Neuronal stem cell (in vitro differentiated cells): ENCODE measurements at regions not wholly inside any gene's neighbourhood (a gene's known extent, or its start where the extent isn't known, plus 50 kb on each side); places are given as distances from the start of the nearest gene placed in this dataset.
A peak's percentile ranks its signal among the peaks of the same experiment; 100 is the strongest.

Experiments
- DNase-seq: peaks from one replicate; pipeline ENCODE4 v3.0.0-alpha.2; 2013; ENCODE audit warnings: low spot score
- H2AFZ ChIP-seq: one replicate; pipeline ENCODE4 v1.6.1; 2013; ENCODE audit warnings: mild to moderate bottlenecking, low read length, inconsistent platforms
- H2AK5ac ChIP-seq: 2 replicates; pipeline ENCODE4 v1.6.1; 2013; ENCODE audit warnings: low read depth, mild to moderate bottlenecking, inconsistent platforms, low read length, moderate library complexity, mixed read lengths
- H2BK120ac ChIP-seq: 2 replicates; pipeline ENCODE4 v1.6.1; 2013; ENCODE audit warnings: low read depth, mild to moderate bottlenecking, inconsistent platforms, low read length, moderate library complexity, mixed read lengths
- H2BK12ac ChIP-seq: one replicate; pipeline ENCODE4 v1.6.1; 2013; ENCODE audit warnings: low read length, inconsistent platforms
- H2BK15ac ChIP-seq: 2 replicates; pipeline ENCODE4 v1.6.1; 2013; ENCODE audit warnings: mild to moderate bottlenecking, low read length, inconsistent platforms, mixed read lengths
- H2BK5ac ChIP-seq: one replicate; pipeline ENCODE4 v1.6.1; 2013; ENCODE audit warnings: inconsistent platforms, mild to moderate bottlenecking, low read length, moderate library complexity
- H3K14ac ChIP-seq: one replicate; pipeline ENCODE4 v1.6.1; 2013; ENCODE audit warnings: low read length, inconsistent platforms
- H3K18ac ChIP-seq: 2 replicates; pipeline ENCODE4 v1.6.1; 2013; ENCODE audit warnings: low read length, inconsistent platforms
- H3K23ac ChIP-seq: 2 replicates; pipeline ENCODE4 v1.6.1; 2013; ENCODE audit warnings: low read depth, mild to moderate bottlenecking, mixed read lengths, low read length, inconsistent platforms; ENCODE audit not compliant: poor library complexity
- H3K27ac ChIP-seq: replicated peaks from 3 replicates; pipeline ENCODE4 v1.5.1; 2013; ENCODE audit warnings: low read length, inconsistent platforms
- H3K27me3 ChIP-seq, 3 experiments: 2 replicates each; pipeline ENCODE4 v1.6.1; 2013; ENCODE audit warnings: low read length in 3 of 3, mild to moderate bottlenecking in 2 of 3, inconsistent platforms in 1 of 3, low read depth in 1 of 3, mixed read lengths in 1 of 3, moderate library complexity in 1 of 3; ENCODE audit not compliant: control insufficient read depth in 3 of 3, insufficient read depth in 3 of 3
- H3K36me3 ChIP-seq, 2 donors: replicated peaks in 1 of 2; 2 replicates each; pipeline ENCODE4 v1.6.1; 2013; ENCODE audit warnings: low read length in 2 of 2; ENCODE audit not compliant: control insufficient read depth in 2 of 2, insufficient read depth in 2 of 2
- H3K4ac ChIP-seq: 2 replicates; pipeline ENCODE4 v1.6.1; 2013; ENCODE audit warnings: inconsistent platforms, mild to moderate bottlenecking, low read length, moderate library complexity
- H3K4me1 ChIP-seq, 2 donors: 1 replicate in 1 of 2; 2 replicates in 1 of 2; pipeline ENCODE4 v1.6.1; 2013; ENCODE audit warnings: low read length in 2 of 2, low read depth in 1 of 2; ENCODE audit not compliant: control insufficient read depth in 2 of 2, insufficient read depth in 1 of 2
- H3K4me2 ChIP-seq: one replicate; pipeline ENCODE4 v1.6.1; 2013; ENCODE audit warnings: mild to moderate bottlenecking, low read length, inconsistent platforms; ENCODE audit not compliant: insufficient read depth, poor library complexity, severe bottlenecking
- H3K4me3 ChIP-seq, 2 donors: 2 replicates each; pipeline ENCODE4 v1.5.1; 2013; ENCODE audit warnings: low read length in 2 of 2, mild to moderate bottlenecking in 2 of 2, inconsistent platforms in 1 of 2, moderate library complexity in 1 of 2
- H3K79me1 ChIP-seq: one replicate; pipeline ENCODE4 v1.6.1; 2013; ENCODE audit warnings: low read depth, mild to moderate bottlenecking, inconsistent platforms, low read length, moderate library complexity
- H3K9ac ChIP-seq: one replicate; pipeline ENCODE4 v1.6.1; 2013; ENCODE audit warnings: mild to moderate bottlenecking, low read depth, low read length, inconsistent platforms; ENCODE audit not compliant: poor library complexity
- H3K9me3 ChIP-seq, 2 donors: replicated peaks in 1 of 2; 2 replicates each; pipeline versions ENCODE3 to v1.6.1; 2013; ENCODE audit warnings: low read length in 2 of 2, mild to moderate bottlenecking in 2 of 2, inconsistent platforms in 1 of 2, low read depth in 1 of 2, mixed read lengths in 1 of 2, moderate library complexity in 1 of 2; ENCODE audit not compliant: control insufficient read depth in 2 of 2, insufficient read depth in 1 of 2
- H4K8ac ChIP-seq: one replicate; pipeline ENCODE4 v1.6.1; 2013; ENCODE audit warnings: low read depth, mild to moderate bottlenecking, inconsistent platforms, low read length, moderate library complexity
- H4K91ac ChIP-seq: one replicate; pipeline ENCODE4 v1.6.1; 2013; ENCODE audit warnings: low read length, low read depth, mild to moderate bottlenecking, inconsistent platforms; ENCODE audit not compliant: poor library complexity
- WGBS, 2 donors: extraction: QIAGEN DNeasy Blood & Tissue Kit; methylation state at CpG; one replicate each; pipeline ENCODE4 v1.1.7; 2013; ENCODE audit warnings: missing lambda C conversion rate in 2 of 2, mixed read lengths in 1 of 2; ENCODE audit not compliant: insufficient read length in 2 of 2, insufficient replicate concordance in 1 of 2; ENCODE audit errors: extremely low coverage in 2 of 2; 5-methylcytosine and 5-hydroxymethylcytosine counted together

- H2BK15ac ChIP-seq: no peak overlapping the region
- H3K18ac ChIP-seq: no peak overlapping the region
- H3K9ac ChIP-seq: no peak overlapping the region
- H3K14ac ChIP-seq: peak overlapping the region; percentile 15
- no peak overlapping the region for H3K4me3 ChIP-seq
- H3K23ac ChIP-seq: no peak overlapping the region
- H3K27ac ChIP-seq: no peak overlapping the region
- H2AK5ac ChIP-seq: no peak overlapping the region
- no peaks in the 10 kb centered on the region for H3K9me3 ChIP-seq
- H3K36me3 ChIP-seq: no peaks in the 10 kb centered on the region
- no peaks in the 10 kb centered on the region for H3K79me1 ChIP-seq
- no peaks in the 10 kb centered on the region for H3K4me1 ChIP-seq
- WGBS, 2 donors: no CpG with 5 or more reads among the region's 3 CpGs
- H2BK12ac ChIP-seq: no peak overlapping the region
- H3K4me2 ChIP-seq: no peak overlapping the region
- H3K4ac ChIP-seq: no peak overlapping the region
- no peak overlapping the region for H2BK120ac ChIP-seq
- H2AFZ ChIP-seq: no peak overlapping the region
- no peak overlapping the region for H4K8ac ChIP-seq
- no peak overlapping the region for H2BK5ac ChIP-seq
- H4K91ac ChIP-seq: no peak overlapping the region
- H3K27me3 ChIP-seq: no peaks in the 10 kb centered on the region
- no peak for DNase-seq
Measured at GRCh38 chr3:174529298-174529697, 329.8 kb upstream of the NAALADL2 start.

- Histone ChIP-seq H3K27me3 (no peaks in the 10 kb centered on the region), H2AK5ac (no peak overlapping the region), H3K79me1 (no peaks in the 10 kb centered on the region), H2BK5ac (no peak overlapping the region), H3K36me3 (no peaks in the 10 kb centered on the region), H3K9me3 (no peaks in the 10 kb centered on the region), H4K8ac (no peak overlapping the region), H3K18ac (no peak overlapping the region), H3K27ac (no peak overlapping the region), H3K4me3 (no peak overlapping the region), H3K14ac (no peak overlapping the region), H2BK15ac (no peak overlapping the region), H3K4me1 (no peaks in the 10 kb centered on the region), H2BK120ac (no peak overlapping the region), H4K91ac (no peak overlapping the region), H3K23ac (no peak overlapping the region), H3K4ac (no peak overlapping the region), H2AFZ (no peak overlapping the region), H3K9ac (no peak overlapping the region), H2BK12ac (no peak overlapping the region), H3K4me2 (no peak overlapping the region)
- DNase-seq: no peak
- WGBS, 2 donors: no CpG with 5 or more reads among the region's 5 CpGs
Measured at GRCh38 chr3:174531262-174531982, 327.7 kb upstream of the NAALADL2 start.

GRCh38 chr3:174532216-174532615 lies 326.9 kb upstream of the NAALADL2 start:
- Histone ChIP-seq H4K8ac (no peak overlapping the region), H2BK120ac (no peak overlapping the region), H3K14ac (no peak overlapping the region), H3K27me3 (no peaks in the 10 kb centered on the region), H3K18ac (no peak overlapping the region), H3K79me1 (no peaks in the 10 kb centered on the region), H3K27ac (no peak overlapping the region), H2BK5ac (no peak overlapping the region), H3K4me3 (no peak overlapping the region), H3K4me2 (no peak overlapping the region), H3K36me3 (no peaks in the 10 kb centered on the region), H2BK12ac (no peak overlapping the region), H3K9me3 (no peaks in the 10 kb centered on the region), H4K91ac (no peak overlapping the region), H3K23ac (no peak overlapping the region), H3K9ac (no peak overlapping the region), H3K4ac (no peak overlapping the region), H2BK15ac (no peak overlapping the region), H2AK5ac (no peak overlapping the region), H2AFZ (no peak overlapping the region), H3K4me1 (no peaks in the 10 kb centered on the region)
- DNase-seq: no peak
- no CpG with 5 or more reads among the region's 1 CpG for WGBS, 2 donors

GRCh38 chr3:174532776-174533175 lies 326.4 kb upstream of the NAALADL2 start:
- H3K4ac ChIP-seq: no peak overlapping the region
- H3K14ac ChIP-seq: no peak overlapping the region
- no peak overlapping the region for H3K4me2 ChIP-seq
- no peaks in the 10 kb centered on the region for H3K27me3 ChIP-seq
- no peak overlapping the region for H3K23ac ChIP-seq
- no peak overlapping the region for H3K18ac ChIP-seq
- no peak overlapping the region for H4K91ac ChIP-seq
- no peak overlapping the region for H2BK120ac ChIP-seq
- no peaks in the 10 kb centered on the region for H3K4me1 ChIP-seq
- no peaks in the 10 kb centered on the region for H3K79me1 ChIP-seq
- no peak overlapping the region for H2BK5ac ChIP-seq
- no peak overlapping the region for H3K4me3 ChIP-seq
- no peak overlapping the region for H3K27ac ChIP-seq
- H2BK12ac ChIP-seq: no peak overlapping the region
- H4K8ac ChIP-seq: no peak overlapping the region
- no peaks in the 10 kb centered on the region for H3K9me3 ChIP-seq
- no peak overlapping the region for H3K9ac ChIP-seq
- DNase-seq: no peak
- no peak overlapping the region for H2AK5ac ChIP-seq
- no CpG with 5 or more reads among the region's 2 CpGs for WGBS, 2 donors
- H2AFZ ChIP-seq: no peak overlapping the region
- no peaks in the 10 kb centered on the region for H3K36me3 ChIP-seq
- H2BK15ac ChIP-seq: no peak overlapping the region
